Hepatocyte (in vitro differentiated cells): ENCODE measurements at regions not wholly inside any gene's neighbourhood (a gene's known extent, or its start where the extent isn't known, plus 50 kb on each side); places are given as distances from the start of the nearest gene placed in this dataset.
"Not testable (repeated sequence)": the region's sequence is repeated elsewhere in the genome, so short reads cannot be mapped to it uniquely, and the experiment has no call there.

Source experiments
- DNase-seq: peaks from one replicate; pipeline ENCODE4 v3.0.0-alpha.2; 2016; ENCODE audit warnings: low spot score
- H2AFZ ChIP-seq: fragments of 200-600 bp; sonication (generic); 2 replicates; pipeline ENCODE4 v1.6.0; 2016; ENCODE audit warnings: antibody characterized with exemption, mild to moderate bottlenecking
- H3K27ac ChIP-seq: fragments of 200-600 bp; sonication (generic); 2 replicates; pipeline ENCODE4 v1.5.1; 2016; ENCODE audit warnings: mild to moderate bottlenecking
- H3K27me3 ChIP-seq: fragments of 200-600 bp; sonication (generic); 2 replicates; pipeline ENCODE4 v1.6.1; 2016
- H3K36me3 ChIP-seq: fragments of 200-600 bp; sonication (generic); replicated peaks from 2 replicates; pipeline ENCODE4 v1.5.1; 2016; ENCODE audit warnings: low read depth; ENCODE audit not compliant: insufficient read depth
- H3K4me1 ChIP-seq: fragments of 200-600 bp; sonication (generic); 2 replicates; pipeline ENCODE4 v1.5.1; 2016; ENCODE audit warnings: mild to moderate bottlenecking, moderate library complexity; ENCODE audit not compliant: insufficient read depth
- H3K4me2 ChIP-seq: fragments of 200-600 bp; sonication (generic); 2 replicates; pipeline ENCODE4 v1.6.0; 2016
- H3K4me3 ChIP-seq: fragments of 200-600 bp; sonication (generic); 2 replicates; pipeline ENCODE4 v1.5.1; 2016; ENCODE audit warnings: mild to moderate bottlenecking
- H3K79me2 ChIP-seq: fragments of 200-600 bp; sonication (generic); 2 replicates; pipeline ENCODE4 v1.6.0; 2017; ENCODE audit warnings: mild to moderate bottlenecking
- H3K9me2 ChIP-seq: fragments of 200-600 bp; sonication (generic); replicated peaks from 2 replicates; pipeline ENCODE4 v1.6.0; 2017; ENCODE audit warnings: mild to moderate bottlenecking; ENCODE audit not compliant: insufficient read depth
- H3K9me3 ChIP-seq: fragments of 200-600 bp; sonication (generic); 2 replicates; pipeline ENCODE4 v1.5.1; 2016; ENCODE audit warnings: low read depth, mild to moderate bottlenecking
- H4K20me1 ChIP-seq: fragments of 200-600 bp; sonication (generic); 2 replicates; pipeline ENCODE4 v1.6.0; 2016; ENCODE audit warnings: mild to moderate bottlenecking; ENCODE audit not compliant: insufficient read depth, poor library complexity, severe bottlenecking
- EZH2 ChIP-seq: fragments of 200-600 bp; sonication (generic); IDR thresholded peaks from 2 replicates; pipeline ENCODE4 v1.6.1; 2016; ENCODE audit warnings: antibody characterized with exemption, mild to moderate bottlenecking, borderline replicate concordance
- EZH2phosphoT487 ChIP-seq: fragments of 200-600 bp; sonication (generic); IDR thresholded peaks from one replicate; pipeline ENCODE4 v1.6.1; 2018; ENCODE audit warnings: antibody characterized with exemption, mild to moderate bottlenecking, low read depth, moderate library complexity; ENCODE audit not compliant: unreplicated experiment, severe bottlenecking
- WGBS: methylation state at CpG from one replicate; pipeline ENCODE4 v1.1.6; 2016; ENCODE audit warnings: low lambda C conversion rate; ENCODE audit errors: missing lambda C conversion rate; 5-methylcytosine and 5-hydroxymethylcytosine counted together
- TF ChIP-seq, protein P1 (sequence below): fragments of 200-600 bp; sonication (generic); IDR thresholded peaks from 2 replicates; pipeline ENCODE4 v1.5.1; 2016; ENCODE audit warnings: antibody characterized with exemption, mild to moderate bottlenecking; ENCODE audit not compliant: poor library complexity

- DNase-seq: no peak
- WGBS: 96% methylated on average over 43 of the region's 43 CpGs
- H3K36me3 ChIP-seq: no peaks in the 10 kb centered on the region
These were observed 55.0 kb upstream of the METRNL start for GRCh38 chr17:83024218-83024971.

GRCh38 chr17:83025636-83026280 lies 53.7 kb upstream of the METRNL start:
- no peaks in the 10 kb centered on the region for H3K79me2 ChIP-seq
- H3K27ac ChIP-seq: no peak overlapping the region
- H3K36me3 ChIP-seq: no peaks in the 10 kb centered on the region
- no peaks in the 10 kb centered on the region for H3K9me2 ChIP-seq
- no peak overlapping the region for H3K4me3 ChIP-seq
- H3K4me1 ChIP-seq: no peaks in the 10 kb centered on the region
- no peaks in the 10 kb centered on the region for H4K20me1 ChIP-seq
- H3K4me2 ChIP-seq: no peak overlapping the region
- no peak overlapping the region for H2AFZ ChIP-seq
- TF ChIP-seq EZH2phosphoT487 (no peak), EZH2 (no peak)
- TF ChIP-seq, protein P1, sequence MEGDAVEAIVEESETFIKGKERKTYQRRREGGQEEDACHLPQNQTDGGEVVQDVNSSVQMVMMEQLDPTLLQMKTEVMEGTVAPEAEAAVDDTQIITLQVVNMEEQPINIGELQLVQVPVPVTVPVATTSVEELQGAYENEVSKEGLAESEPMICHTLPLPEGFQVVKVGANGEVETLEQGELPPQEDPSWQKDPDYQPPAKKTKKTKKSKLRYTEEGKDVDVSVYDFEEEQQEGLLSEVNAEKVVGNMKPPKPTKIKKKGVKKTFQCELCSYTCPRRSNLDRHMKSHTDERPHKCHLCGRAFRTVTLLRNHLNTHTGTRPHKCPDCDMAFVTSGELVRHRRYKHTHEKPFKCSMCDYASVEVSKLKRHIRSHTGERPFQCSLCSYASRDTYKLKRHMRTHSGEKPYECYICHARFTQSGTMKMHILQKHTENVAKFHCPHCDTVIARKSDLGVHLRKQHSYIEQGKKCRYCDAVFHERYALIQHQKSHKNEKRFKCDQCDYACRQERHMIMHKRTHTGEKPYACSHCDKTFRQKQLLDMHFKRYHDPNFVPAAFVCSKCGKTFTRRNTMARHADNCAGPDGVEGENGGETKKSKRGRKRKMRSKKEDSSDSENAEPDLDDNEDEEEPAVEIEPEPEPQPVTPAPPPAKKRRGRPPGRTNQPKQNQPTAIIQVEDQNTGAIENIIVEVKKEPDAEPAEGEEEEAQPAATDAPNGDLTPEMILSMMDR: no peak
- no peak for DNase-seq
- WGBS: 98% methylated on average over 31 of the region's 31 CpGs
- H3K9me3 ChIP-seq: no peaks in the 10 kb centered on the region
- H3K27me3 ChIP-seq: no peaks in the 10 kb centered on the region

More at GRCh38 chr17:83024218-83024971, 55.0 kb upstream of the METRNL start:
- Histone ChIP-seq H3K4me2 (no peak overlapping the region), H3K4me1 (no peaks in the 10 kb centered on the region), H3K9me2 (no peaks in the 10 kb centered on the region), H3K9me3 (no peaks in the 10 kb centered on the region), H3K79me2 (no peaks in the 10 kb centered on the region), H4K20me1 (no peaks in the 10 kb centered on the region), H3K27ac (no peak overlapping the region), H2AFZ (no peak overlapping the region), H3K27me3 (no peaks in the 10 kb centered on the region), H3K4me3 (no peak overlapping the region)
- TF ChIP-seq, protein P1: no peak
- TF ChIP-seq EZH2: no peak
- TF ChIP-seq EZH2phosphoT487: no peak

DNA sequence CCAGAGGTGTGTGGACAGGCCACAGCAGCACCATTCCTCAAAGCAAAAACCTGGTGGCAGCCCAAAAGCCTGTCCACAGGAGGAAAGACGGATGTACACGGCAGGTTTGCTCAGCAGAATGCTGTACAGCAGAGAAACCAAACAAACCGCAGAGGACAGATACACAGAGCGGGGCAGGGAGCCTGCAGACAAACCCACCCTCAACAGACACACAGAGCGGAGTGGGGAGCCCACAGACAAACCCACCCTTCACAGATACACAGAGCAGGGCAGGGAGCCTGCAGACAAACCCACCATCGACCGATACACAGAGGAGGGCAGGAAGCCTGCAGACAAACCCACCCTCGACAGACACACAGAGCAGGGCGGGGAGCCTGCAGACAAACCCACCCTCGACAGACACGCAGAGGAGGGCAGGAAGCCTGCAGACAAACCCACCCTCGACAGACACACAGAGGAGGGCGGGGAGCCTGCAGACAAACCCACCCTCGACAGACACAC lies 53.0 kb upstream of the METRNL start:
- WGBS: 89% methylated on average over 7 of the region's 14 CpGs
- Histone ChIP-seq H3K27me3 (no peaks in the 10 kb centered on the region), H3K4me2 (no peak overlapping the region), H3K4me1 (no peaks in the 10 kb centered on the region), H3K36me3 (no peaks in the 10 kb centered on the region), H3K27ac (no peak overlapping the region), H3K4me3 (no peak overlapping the region), H4K20me1 (no peaks in the 10 kb centered on the region), H3K79me2 (no peaks in the 10 kb centered on the region), H3K9me2 (no peaks in the 10 kb centered on the region), H2AFZ (no peak overlapping the region), H3K9me3 (no peaks in the 10 kb centered on the region)
- TF ChIP-seq EZH2 (no peak), EZH2phosphoT487 (no peak)
- TF ChIP-seq, protein P1: no peak
- DNase-seq: no peak

- WGBS: 73% methylated on average over 6 of the region's 11 CpGs
- not testable (repeated sequence) for H3K79me2 ChIP-seq, H3K9me2 ChIP-seq, H3K27ac ChIP-seq, H3K4me1 ChIP-seq, H3K36me3 ChIP-seq, H4K20me1 ChIP-seq, H2AFZ ChIP-seq, H3K4me2 ChIP-seq, H3K27me3 ChIP-seq, H3K9me3 ChIP-seq, H3K4me3 ChIP-seq, DNase-seq
These were observed 52.5 kb upstream of the METRNL start for GRCh38 chr17:83026921-83027320.
